Left lung (tissue), 4 donors: ENCODE measurements at regions not wholly inside any gene's neighbourhood (a gene's known extent, or its start where the extent isn't known, plus 50 kb on each side); places are given as distances from the start of the nearest gene placed in this dataset.

Source experiments
- ATAC-seq: fragments of 200-7000 bp; cut with Tn5 transposase; one replicate; pipeline ENCODE4 v1.9.1; 2020; ENCODE audit warnings: moderate library complexity
- DNase-seq, 4 donors: peaks; one replicate each; pipeline ENCODE4 v3.0.0-alpha.2; 2013 to 2020
- H3K27ac ChIP-seq, 2 donors: fragments of 200-600 bp; sonication (generic) in 1 of 2; one replicate each; pipeline versions ENCODE4 v1.5.0 to v1.8.0; 2020 to 2021
- H3K27me3 ChIP-seq, 2 donors: fragments of 200-600 bp; sonication (generic) in 1 of 2; one replicate each; pipeline versions ENCODE4 v1.5.0 to v1.8.0; 2020 to 2021
- H3K36me3 ChIP-seq, 2 donors: fragments of 200-600 bp; sonication (generic) in 1 of 2; one replicate each; pipeline versions ENCODE4 v1.5.0 to v1.8.0; 2020 to 2021
- H3K4me1 ChIP-seq, 2 donors: fragments of 200-600 bp; one replicate each; pipeline ENCODE4 v1.8.0; 2021
- H3K4me3 ChIP-seq, 2 donors: fragments of 200-600 bp; sonication (generic) in 1 of 2; one replicate each; pipeline versions ENCODE4 v1.5.0 to v1.8.0; 2020 to 2021; ENCODE audit warnings: mild to moderate bottlenecking in 1 of 2
- H3K9me3 ChIP-seq, 2 donors: fragments of 200-600 bp; sonication (generic) in 1 of 2; one replicate each; pipeline versions ENCODE4 v1.5.0 to v1.8.0; 2020 to 2021
- intact Hi-C, 2 donors: fragments of 100-400 bp; cut with DNase I; formaldehyde crosslinking; loops; one replicate each; pipeline versions ENCODE4 v1.11.2 to v1.14.2; 2022
- TF ChIP-seq, protein P1 (sequence below), 2 donors: fragments of 200-600 bp; sonication (generic) in 1 of 2; IDR thresholded peaks; one replicate each; pipeline versions ENCODE4 v1.5.0 to v1.8.0; 2021; ENCODE audit warnings: antibody characterized with exemption in 2 of 2
- donor health status: DM: no; HTN: yes; CAD: no.
- donor health status: DM: no; HTN: no; CAD: no.

DNA sequence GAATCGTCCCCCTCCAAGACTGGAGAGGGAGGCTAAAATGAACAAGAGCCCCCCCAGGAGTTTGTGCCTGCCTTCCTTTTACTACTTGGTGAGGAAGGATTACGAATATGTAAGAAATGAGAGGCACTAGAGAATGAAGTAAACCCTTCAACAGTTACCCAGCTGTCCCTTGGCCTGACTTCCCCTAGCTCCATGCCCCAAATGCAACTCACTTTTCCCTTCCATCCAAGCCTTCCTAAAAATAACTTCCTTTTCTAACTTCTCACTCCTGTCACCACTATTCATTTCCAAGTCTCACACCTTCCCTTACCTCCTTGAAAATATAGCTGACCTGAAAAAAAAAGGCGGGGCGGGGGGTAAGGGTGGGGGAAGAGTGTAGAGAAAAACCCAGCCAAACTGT lies 96.6 kb upstream of the HNRNPU start:
- no peaks in the 10 kb centered on the region for H3K36me3 ChIP-seq
- TF ChIP-seq, protein P1, sequence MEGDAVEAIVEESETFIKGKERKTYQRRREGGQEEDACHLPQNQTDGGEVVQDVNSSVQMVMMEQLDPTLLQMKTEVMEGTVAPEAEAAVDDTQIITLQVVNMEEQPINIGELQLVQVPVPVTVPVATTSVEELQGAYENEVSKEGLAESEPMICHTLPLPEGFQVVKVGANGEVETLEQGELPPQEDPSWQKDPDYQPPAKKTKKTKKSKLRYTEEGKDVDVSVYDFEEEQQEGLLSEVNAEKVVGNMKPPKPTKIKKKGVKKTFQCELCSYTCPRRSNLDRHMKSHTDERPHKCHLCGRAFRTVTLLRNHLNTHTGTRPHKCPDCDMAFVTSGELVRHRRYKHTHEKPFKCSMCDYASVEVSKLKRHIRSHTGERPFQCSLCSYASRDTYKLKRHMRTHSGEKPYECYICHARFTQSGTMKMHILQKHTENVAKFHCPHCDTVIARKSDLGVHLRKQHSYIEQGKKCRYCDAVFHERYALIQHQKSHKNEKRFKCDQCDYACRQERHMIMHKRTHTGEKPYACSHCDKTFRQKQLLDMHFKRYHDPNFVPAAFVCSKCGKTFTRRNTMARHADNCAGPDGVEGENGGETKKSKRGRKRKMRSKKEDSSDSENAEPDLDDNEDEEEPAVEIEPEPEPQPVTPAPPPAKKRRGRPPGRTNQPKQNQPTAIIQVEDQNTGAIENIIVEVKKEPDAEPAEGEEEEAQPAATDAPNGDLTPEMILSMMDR (IDR thresholded peaks at IDR 0.05), result no peak
- intact Hi-C loops, result loop anchor here in 1 of 2 donors (10.0 kb wide), 1 partner anchor 96 kb away; the partner anchor contains the start of gene HNRNPU
- DNase-seq (no peak), ATAC-seq (peak; percentile 8)
- peaks cover 23 to 30% of the 10 kb centered on the region in 2 donors for H3K4me1 ChIP-seq
- no peak overlapping the region for H3K27ac ChIP-seq
- H3K27me3 ChIP-seq, result no peaks in the 10 kb centered on the region
- H3K4me3 ChIP-seq, result no peak overlapping the region
- H3K9me3 ChIP-seq, result no peaks in the 10 kb centered on the region

DNA sequence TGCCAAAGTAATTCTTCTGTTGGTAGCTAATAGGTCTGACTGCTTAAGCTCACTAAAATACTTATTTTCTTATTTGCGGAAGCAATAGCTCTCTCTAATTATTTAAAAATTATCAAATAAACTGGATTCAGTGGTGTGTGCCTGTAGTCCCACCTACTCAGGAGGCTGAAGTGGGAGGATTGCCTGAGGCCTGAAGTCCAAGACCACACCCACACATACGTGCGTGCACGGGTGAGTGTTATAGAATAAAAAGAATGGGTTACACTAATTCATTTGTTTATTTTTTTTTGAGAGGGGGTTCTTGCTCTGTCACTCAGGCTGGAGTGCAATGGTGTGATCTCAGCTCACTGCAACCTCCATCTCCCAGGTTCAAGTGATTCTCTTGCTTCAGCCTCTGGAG lies 94.2 kb upstream of the HNRNPU start:
- intact Hi-C loops, result no loop called here
- Histone ChIP-seq H3K27ac (no peak overlapping the region), H3K36me3 (no peaks in the 10 kb centered on the region), H3K4me3 (no peak overlapping the region), H3K4me1 (peaks cover under 1 to 9% of the 10 kb centered on the region in 2 donors), H3K27me3 (no peaks in the 10 kb centered on the region), H3K9me3 (no peaks in the 10 kb centered on the region)
- TF ChIP-seq, protein P1 (IDR thresholded peaks at IDR 0.05), result no peak
- ATAC-seq, result no peak
- no peak for DNase-seq

DNA sequence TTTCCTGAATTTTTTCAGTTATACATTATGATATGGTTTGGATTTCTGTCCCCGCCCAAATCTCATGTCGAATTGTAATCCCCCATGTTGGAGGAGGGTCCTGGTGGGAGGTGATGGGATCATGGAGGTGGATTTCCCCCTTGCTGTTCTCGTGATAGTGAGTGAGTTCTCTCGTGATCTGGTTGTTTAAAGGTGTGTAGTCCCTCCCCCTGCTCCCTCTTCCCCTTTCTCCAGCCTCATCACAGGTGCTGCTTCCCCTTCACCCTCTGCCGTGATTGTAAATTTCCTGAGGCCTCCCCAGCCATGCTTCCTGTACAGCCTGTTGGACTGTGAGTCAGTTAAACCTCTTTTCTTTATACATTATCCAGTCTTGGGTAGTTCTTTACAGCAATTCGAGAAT lies 93.2 kb upstream of the HNRNPU start:
- no peak overlapping the region for H3K4me3 ChIP-seq
- TF ChIP-seq, protein P1 (IDR thresholded peaks at IDR 0.05), result no peak
- H3K4me1 ChIP-seq, result peaks cover 0 to 8% of the 10 kb centered on the region in 2 donors
- H3K27me3 ChIP-seq, result no peaks in the 10 kb centered on the region
- ATAC-seq (no peak), DNase-seq (no peak)
- H3K36me3 ChIP-seq, result no peaks in the 10 kb centered on the region
- intact Hi-C loops, result no loop called here
- no peak overlapping the region for H3K27ac ChIP-seq
- H3K9me3 ChIP-seq, result no peaks in the 10 kb centered on the region

DNA sequence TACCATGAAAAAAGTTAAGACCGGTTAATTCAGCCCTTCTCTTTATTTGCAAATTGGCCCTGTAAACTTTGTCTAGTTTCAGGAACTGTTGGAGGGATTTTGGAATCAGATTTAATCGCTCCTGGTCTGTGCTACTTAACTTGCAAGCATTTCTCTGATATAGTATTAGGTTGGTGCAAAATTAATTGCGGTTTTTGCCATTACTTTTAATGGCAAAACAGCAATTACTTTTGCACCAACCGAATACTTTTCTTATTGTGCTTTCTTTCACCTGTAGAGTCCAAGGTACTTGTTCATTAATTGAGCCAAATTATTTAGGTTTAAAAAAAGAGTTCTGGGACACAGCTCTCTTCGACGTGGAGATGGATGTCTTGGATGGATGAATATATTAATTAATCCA lies 92.8 kb upstream of the HNRNPU start:
- ATAC-seq (no peak), DNase-seq (no peak)
- no peak overlapping the region for H3K27ac ChIP-seq
- H3K36me3 ChIP-seq, result no peaks in the 10 kb centered on the region
- H3K27me3 ChIP-seq, result no peaks in the 10 kb centered on the region
- TF ChIP-seq, protein P1 (IDR thresholded peaks at IDR 0.05), result no peak
- intact Hi-C loops, result no loop called here
- no peak overlapping the region for H3K4me3 ChIP-seq
- no peaks in the 10 kb centered on the region for H3K9me3 ChIP-seq
- H3K4me1 ChIP-seq, result peaks cover 0 to 8% of the 10 kb centered on the region in 2 donors

DNA sequence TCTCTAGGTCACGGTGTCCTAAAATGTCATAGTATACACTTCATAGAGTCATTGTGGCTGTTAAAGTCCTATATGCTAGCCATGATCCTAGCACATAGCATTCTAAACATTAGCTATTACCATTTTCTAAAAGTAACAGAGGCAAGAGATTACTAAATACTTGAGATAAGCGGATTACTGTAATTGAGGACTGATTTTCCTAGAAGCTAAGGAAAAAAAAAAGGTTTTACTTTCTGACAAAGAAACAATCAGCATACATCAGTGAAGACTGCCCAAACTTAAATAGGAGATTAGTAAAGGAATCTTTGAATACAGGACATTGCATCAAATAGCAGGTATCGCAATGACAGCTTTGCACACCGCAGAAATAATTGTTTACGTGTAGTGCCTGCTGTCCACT lies 91.3 kb upstream of the HNRNPU start:
- H3K9me3 ChIP-seq, result no peaks in the 10 kb centered on the region
- TF ChIP-seq, protein P1 (IDR thresholded peaks at IDR 0.05), result no peak

More for the DNA sequence above, 91.3 kb upstream of the HNRNPU start:
- Histone ChIP-seq H3K4me1 (peaks cover 0 to 8% of the 10 kb centered on the region in 2 donors), H3K4me3 (no peak overlapping the region), H3K27me3 (no peaks in the 10 kb centered on the region), H3K36me3 (no peaks in the 10 kb centered on the region), H3K27ac (no peak overlapping the region)
- intact Hi-C loops, result no loop called here
- DNase-seq (no peak), ATAC-seq (no peak)
